GM12874 (cell line): ENCODE measurements at regions not wholly inside any gene's neighbourhood (a gene's known extent, or its start where the extent isn't known, plus 50 kb on each side); places are given as distances from the start of the nearest gene placed in this dataset.

Experiments used
- CTCF ChIP-seq: IDR thresholded peaks from 2 replicates; pipeline ENCODE4 v1.5.1; 2011; ENCODE audit warnings: low read depth, mild to moderate bottlenecking, control low read depth, low read length, moderate library complexity; ENCODE audit not compliant: insufficient read depth

GRCh38 chr2:234204480-234204879 is 154.0 kb downstream of the SPP2 start:
- no peak for TF ChIP-seq CTCF

- TF ChIP-seq CTCF, result no peak
Observed at GRCh38 chr2:234203135-234203984, 152.9 kb downstream of the SPP2 start.

- no peak for TF ChIP-seq CTCF
Observed at GRCh38 chr2:234202601-234203000, 152.1 kb downstream of the SPP2 start.

- TF ChIP-seq CTCF, result no peak
Observed at GRCh38 chr2:234199996-234200395, 149.5 kb downstream of the SPP2 start.

- no peak for TF ChIP-seq CTCF
Observed at GRCh38 chr2:234198976-234199375, 148.5 kb downstream of the SPP2 start.

- TF ChIP-seq CTCF, result no peak
Observed at GRCh38 chr2:234195516-234195915, 145.0 kb downstream of the SPP2 start.

- TF ChIP-seq CTCF, result no peak
Observed at GRCh38 chr2:234193977-234194563, 143.6 kb downstream of the SPP2 start.
